ENCODE measurements at regions not wholly inside any gene's neighbourhood (a gene's known extent, or its start where the extent isn't known, plus 50 kb on each side); places are given as distances from the start of the nearest gene placed in this dataset.

GRCh38 chr10:128422999-128423398, 296.8 kb upstream of the MKI67 start:
- no peak for DNase-seq (ENCODE audit: low read depth)

GRCh38 chr10:128429321-128429720, 303.1 kb upstream of the MKI67 start:
- no peak for DNase-seq (ENCODE audit: low read depth)

DNA sequence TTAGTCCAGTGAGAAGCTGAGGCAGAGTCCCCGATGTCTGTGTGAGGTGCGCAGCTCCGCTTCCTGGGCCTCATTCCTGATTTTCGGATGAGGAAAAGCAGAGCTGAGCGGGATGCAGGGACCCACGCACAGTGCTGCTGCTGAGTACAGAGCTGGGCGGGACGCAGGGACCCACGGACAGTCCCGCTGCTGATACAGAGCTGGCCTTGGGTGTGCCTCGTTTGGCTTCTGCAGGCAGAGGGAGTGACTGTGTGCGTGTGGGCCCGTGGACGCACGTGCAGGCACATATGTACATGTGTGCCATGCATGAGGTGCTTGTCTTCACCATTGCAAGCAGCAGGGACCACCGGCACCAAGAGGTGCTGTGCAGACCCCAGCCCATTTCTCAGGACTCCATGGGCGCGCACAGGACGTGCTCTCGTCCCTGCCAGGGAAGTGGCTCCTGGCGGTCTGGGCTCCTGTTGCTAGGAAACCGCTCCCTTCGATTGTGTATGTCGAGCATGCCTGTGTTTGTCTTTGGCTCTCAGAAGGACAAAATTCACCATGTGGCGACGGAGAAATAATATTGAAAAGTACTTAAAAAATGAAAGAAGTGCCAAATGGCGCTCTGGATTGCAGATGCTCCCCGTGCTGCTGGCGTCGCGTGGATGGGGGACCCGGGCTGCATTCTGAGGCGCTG, 303.8 kb upstream of the MKI67 start:
- DNase-seq (ENCODE audit: low read depth): no peak

- DNase-seq (ENCODE audit: low read depth): no peak
Observed at GRCh38 chr10:128431083-128431482, 304.9 kb upstream of the MKI67 start.

DNA sequence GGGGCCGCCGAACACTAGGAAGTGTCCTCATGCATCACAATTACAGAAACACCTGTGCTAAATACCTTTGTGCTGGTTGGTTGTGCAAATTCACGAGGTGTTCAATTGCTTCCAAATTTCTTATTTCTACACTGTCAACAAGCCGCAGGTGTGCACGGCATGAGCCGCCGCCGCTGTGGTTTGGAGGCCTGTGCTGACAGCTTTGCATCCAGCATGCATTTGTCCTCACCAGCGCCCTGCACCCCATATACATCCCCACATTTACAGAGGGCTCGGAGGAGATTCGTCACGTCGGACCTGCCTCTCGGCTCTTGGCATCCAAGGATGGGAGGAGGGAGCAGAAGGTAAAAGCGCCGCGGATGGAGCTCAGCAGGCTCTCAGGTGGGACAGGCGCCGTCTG, 305.3 kb upstream of the MKI67 start:
- no peak for DNase-seq (ENCODE audit: low read depth)

- DNase-seq (ENCODE audit: low read depth): no peak
Observed at GRCh38 chr10:128432011-128432410, 305.8 kb upstream of the MKI67 start.

- no peak for DNase-seq (ENCODE audit: low read depth)
Observed at GRCh38 chr10:128432423-128432822, 306.2 kb upstream of the MKI67 start.

- no peak for DNase-seq (ENCODE audit: low read depth)
Observed at GRCh38 chr10:128435811-128436210, 309.6 kb upstream of the MKI67 start.

DNA sequence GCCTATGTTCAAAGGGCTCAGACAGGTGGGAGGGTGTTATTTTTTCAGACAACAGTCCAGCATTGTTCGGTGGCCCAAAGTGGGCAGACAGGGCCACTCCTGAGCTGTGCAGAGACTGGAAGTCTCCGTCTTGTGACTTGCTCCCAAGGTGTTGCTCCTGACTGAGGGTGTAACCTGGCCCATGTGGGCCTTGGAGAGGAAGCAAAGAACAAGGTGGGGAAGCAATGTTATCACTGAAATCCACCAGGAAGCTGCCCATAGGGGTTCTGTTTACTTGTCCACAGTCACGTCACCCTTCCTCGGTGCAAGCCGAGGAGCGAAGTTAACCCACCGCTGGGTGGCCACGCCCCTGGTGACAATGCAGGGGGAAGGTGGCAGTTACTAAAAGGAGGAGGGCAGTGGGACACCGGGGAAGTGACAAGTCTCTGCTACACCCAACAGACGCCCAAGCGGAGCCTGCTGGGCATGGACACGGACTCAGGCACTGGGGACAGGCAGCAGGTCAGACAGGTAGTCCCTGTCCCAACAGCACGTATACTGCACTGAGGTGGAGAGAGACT, 311.6 kb upstream of the MKI67 start:
- DNase-seq (ENCODE audit: low read depth): no peak

GRCh38 chr10:128438417-128439063, 312.3 kb upstream of the MKI67 start:
- no peak for DNase-seq (ENCODE audit: low read depth)

GRCh38 chr10:128440513-128441160, 314.4 kb upstream of the MKI67 start:
- DNase-seq (ENCODE audit: low read depth): no peak

DNA sequence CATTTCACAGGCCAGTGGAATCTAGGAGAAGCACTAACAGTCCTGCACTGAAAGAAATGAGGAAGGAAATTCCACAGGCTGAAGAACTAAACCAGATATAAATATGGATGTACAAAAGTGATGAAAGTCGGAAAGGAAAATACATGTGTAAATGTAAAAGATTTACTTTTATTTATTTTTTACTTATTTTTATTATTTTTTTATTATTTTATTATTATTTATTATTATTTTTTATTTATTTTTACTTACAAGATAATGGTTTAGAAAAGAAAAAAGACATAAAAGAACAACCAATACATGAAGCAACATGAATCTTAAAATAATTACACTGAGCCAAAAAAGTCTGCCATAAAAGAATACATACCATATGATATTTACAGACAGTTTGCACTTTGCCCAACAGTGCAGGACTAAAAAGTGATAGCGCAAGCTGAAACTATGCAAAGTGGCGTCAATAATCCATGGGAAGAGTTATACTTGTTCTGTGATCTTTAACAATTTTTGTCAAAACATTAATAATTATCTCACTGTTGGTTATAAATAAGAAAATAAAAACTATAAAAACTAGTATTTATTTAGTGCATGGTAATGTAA, 317.8 kb upstream of the MKI67 start:
- no peak for DNase-seq (ENCODE audit: low read depth)

DNA sequence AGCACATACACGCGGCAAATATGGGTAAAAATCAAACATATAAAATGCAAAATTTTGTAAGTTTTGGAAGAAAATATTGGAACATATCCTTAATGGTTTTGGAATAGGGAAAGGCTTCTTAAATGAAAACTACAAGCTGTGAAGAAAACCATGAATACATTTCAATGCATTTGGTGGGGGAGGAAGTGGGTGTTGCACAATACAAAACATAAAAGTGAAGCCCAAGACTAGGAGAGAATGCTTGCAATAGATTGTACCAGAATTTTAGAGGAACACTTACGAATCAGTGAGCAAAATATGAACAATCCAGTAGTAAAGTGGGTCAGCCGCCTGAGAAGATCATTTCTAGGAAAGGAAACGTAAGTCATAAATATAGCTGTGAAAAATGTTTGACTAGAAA, 322.6 kb upstream of the MKI67 start:
- no peak for DNase-seq (ENCODE audit: low read depth)

GRCh38 chr10:128451879-128452278, 325.7 kb upstream of the MKI67 start:
- no peak for DNase-seq (ENCODE audit: low read depth)

GRCh38 chr10:128456271-128456670, 330.0 kb upstream of the MKI67 start:
- DNase-seq (ENCODE audit: low read depth): no peak

DNA sequence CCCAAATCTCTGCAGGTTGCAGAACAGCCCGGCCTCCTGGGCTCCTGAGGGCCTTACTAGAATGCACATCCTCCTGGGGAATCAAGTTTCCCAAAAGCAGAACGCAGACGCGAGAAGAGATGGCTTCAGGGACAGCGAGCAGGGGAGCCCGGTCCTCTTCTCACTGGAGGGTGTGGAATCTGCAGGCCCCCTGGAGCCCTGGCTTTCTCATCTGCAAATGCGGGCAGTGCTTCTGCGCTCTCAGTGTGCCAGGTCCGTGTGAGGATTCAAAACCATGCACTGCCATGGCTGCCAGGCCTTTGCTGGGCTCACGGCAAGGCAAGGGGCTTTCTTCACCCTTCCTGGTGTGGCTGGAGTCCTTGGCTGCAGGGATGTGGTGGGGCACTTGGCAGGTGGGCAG, 330.9 kb upstream of the MKI67 start:
- no peak for DNase-seq (ENCODE audit: low read depth)

GRCh38 chr10:128461991-128462390, 335.8 kb upstream of the MKI67 start:
- no peak for DNase-seq (ENCODE audit: low read depth)

DNA sequence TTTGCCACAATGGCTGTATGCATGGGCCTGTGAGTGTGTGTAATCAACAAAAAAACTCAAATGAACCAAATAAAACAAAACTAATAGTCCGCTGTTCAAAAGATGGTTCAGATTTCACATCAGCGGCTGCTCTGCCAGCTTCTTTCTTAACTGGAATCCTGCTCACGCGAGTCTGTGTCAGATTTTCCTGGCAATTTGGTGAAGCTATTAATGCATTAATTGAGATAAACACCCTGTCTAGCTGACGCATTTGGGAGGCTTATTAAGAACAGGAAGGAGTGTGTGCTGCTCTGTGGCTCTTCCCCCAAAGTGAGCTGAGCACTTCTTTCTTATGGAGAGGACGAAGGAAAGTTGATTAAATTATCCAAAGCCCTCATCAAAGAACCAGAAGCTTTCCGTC, 336.6 kb upstream of the MKI67 start:
- DNase-seq (ENCODE audit: low read depth): no peak

DNA sequence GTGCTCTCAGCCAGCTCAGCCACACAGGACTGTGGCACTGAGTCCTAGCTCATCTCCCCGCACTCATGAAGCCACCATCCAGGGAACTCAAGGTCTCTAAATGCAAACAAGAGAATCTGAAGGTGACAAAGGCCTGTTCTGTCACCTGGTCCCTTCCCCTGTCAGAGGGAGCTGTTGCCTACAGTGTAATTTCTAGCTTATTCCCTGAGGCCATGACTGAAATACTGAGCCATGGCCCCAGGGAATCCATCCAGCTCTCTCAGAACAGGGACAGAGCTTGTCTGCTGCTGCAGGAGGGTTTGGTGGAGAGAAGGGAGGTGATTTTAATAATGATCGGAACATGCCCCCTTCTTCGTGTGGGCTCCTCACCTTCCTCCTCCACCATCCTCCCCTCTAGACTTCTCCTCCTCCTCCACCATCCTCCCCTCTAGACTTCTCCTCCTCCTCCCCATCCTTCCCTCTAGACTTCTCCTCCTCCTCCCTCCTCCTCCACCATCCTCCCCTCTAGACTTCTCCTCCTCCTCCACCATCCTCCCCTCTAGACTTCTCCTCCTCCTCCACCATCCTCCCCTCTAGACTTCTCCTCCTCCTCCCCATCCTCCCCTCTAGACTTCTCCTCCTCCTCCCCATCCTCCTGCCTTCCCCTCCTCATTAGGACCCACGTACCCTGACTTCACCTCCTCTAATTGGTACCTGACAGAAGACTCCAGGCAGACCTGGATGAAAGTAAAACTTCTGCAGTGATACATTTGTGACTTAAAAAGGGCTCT, 338.0 kb upstream of the MKI67 start:
- DNase-seq (ENCODE audit: low read depth): no peak

DNA sequence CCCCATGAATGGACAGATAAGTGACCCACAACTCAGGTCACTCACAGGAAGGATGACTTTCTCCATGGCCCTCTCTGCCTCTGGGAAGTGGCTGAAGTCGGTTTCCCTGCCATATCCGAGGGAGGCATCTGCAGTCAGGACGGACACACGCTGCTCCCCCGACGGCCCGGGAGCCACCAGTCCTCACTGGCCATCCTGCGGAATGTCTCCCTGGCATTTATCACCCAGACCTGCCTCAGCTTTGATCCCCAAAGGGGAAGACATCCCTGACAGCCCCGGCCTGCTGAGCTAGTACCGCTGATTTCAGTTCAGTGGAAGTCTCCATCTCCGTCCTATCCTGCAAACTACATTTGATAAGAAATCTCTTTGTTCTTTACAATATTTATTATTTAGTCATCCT, 339.5 kb upstream of the MKI67 start:
- no peak for DNase-seq (ENCODE audit: low read depth)

DNA sequence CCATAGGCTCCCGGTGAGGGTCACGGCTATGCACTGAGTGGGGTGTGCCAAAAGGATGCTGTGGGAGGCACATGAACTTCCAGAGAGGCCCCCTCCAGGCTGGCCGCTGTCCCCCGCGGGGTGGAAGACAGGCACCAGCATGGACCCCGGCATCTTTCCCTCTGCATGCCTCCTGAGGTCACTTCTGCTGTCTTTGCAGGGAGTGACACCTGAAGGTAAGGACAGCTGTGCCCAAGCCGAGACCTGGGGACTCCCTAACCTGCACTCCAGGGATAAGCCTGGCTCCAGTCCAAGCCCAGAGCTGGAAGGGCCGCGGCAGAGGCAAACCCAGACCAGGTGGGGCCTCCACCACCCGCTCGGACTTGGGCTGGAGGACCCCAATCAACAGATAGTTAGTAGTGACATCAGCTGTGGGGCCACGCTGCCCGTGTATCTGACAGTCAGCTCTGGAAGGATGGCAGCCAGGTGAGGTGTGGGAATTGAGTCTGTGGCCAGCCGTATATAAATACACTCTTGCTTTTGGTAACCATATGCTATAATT, 340.7 kb upstream of the MKI67 start:
- no peak for DNase-seq (ENCODE audit: low read depth)

DNA sequence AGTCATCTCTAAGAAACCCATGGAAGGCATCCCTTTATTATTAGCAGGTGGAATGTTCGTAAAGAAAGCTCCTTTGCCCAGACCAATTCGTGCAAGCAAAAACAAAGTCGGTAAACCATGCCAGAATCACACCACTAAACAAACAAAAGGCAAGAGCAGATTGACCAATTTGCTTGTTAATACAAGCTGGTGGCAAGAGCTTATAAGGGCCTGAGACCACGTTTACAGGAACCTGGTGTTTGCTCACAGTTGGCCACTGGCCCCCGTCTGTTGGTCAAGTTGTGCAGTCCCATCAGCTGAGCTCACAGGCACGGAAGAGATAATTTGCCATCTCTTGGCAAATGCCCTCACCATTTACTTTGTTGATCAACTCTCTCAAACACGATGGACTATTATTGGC, 342.2 kb upstream of the MKI67 start:
- DNase-seq (ENCODE audit: low read depth): no peak

Data from stimulated activated CD8-positive, alpha-beta memory T cell treated with anti-CD3 and anti-CD28 coated beads, Interleukin-7, amount 100 ng/mL, for 24 hours (primary cell).